ENCODE measurements at regions not wholly inside any gene's neighbourhood (a gene's known extent, or its start where the extent isn't known, plus 50 kb on each side); places are given as distances from the start of the nearest gene placed in this dataset.

GRCh38 chr20:23205211-23205610 lies 119.1 kb upstream of the CD93 start:
- DNase-seq: no peak

GRCh38 chr20:23203951-23204730 lies 118.0 kb upstream of the CD93 start:
- DNase-seq: no peak

GRCh38 chr20:23203310-23203709 lies 117.2 kb upstream of the CD93 start:
- DNase-seq: no peak

DNA sequence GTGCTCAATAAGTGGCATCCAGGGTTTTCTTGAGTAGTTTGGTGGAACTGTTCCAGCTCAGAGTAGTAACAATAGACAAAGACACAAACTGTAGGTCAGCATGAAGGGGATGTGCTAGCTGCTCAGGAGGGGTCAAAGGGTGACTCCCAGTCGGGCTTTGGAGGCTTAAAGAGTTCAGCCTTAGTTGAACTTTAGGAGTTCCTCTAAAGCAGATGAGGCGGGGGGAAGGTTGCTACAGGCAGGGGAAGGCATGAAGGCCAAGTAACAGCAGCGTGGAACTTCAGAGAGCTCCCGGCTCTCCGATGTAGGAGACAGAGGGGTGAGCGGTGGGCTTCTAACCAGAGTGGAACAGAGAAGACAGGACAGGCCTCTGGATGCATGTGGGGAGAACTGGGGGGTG lies 115.5 kb upstream of the CD93 start:
- no peak for DNase-seq

DNA sequence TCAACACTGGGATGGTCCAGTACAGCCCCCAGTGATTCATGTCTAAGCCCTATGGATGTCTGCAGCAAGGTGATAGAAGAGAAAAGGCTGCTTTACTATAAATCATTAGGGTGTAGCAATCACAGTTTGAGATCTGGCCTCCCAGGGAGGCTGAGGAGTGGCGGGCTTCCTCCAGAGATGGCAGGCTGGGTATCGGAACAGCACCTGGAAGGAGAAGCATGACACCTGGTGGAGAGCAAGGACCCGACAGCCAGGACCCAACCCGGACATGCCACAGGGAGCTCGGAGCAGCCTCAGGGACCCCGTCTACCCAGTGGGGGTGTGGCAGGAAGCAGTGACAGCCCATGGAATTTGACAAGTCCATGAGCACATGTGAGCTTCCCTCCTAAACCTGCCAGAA lies 114.8 kb upstream of the CD93 start:
- DNase-seq: no peak

- DNase-seq: no peak
These were observed 114.3 kb upstream of the CD93 start for GRCh38 chr20:23200413-23200812.

DNA sequence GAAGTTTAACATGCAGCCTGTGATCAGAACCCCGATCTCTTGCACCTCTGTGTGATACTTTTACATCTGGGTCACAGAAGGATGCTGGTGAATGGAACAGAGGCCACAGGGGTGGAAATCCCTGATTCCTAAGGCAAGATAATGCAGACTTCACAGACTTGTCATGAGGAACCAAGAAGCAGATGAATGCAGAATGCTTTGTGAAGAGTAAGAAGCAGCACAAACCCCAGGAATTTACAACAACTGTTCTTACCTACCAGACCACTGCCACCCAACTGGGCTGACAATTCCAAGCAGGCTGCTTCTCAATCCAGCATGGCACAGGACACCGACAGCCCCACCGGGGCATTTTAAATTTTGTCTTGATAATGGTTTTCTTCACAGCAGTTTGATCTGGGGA lies 113.2 kb upstream of the CD93 start:
- no peak for DNase-seq

DNA sequence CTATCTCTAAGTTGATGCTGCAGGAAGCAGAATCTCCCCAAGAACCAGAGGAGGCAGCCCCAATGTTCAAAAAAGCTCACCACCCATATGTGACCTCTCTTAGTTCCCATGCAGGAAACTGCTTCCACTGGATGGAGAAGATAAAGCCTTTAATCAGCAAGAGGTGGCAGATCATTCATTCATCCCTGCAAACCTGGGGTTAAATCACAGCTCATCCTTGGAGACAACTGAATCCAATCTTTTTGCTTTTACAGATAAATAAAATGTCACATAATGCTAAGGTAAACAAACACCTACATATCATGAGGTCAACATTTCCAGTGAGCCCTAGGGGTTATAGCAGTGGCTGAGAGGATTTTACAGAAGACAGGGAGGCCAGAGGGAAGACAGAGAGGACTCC lies 112.7 kb upstream of the CD93 start:
- no peak for DNase-seq

GRCh38 chr20:23197836-23198235 lies 111.7 kb upstream of the CD93 start:
- no peak for DNase-seq

GRCh38 chr20:23195636-23196035 lies 109.5 kb upstream of the CD93 start:
- DNase-seq: no peak

- no peak for DNase-seq
These were observed 107.8 kb upstream of the CD93 start for GRCh38 chr20:23193801-23194384.

GRCh38 chr20:23192469-23192868 lies 106.3 kb upstream of the CD93 start:
- DNase-seq: no peak

GRCh38 chr20:23190557-23190956 lies 104.4 kb upstream of the CD93 start:
- DNase-seq: no peak

- DNase-seq: no peak
These were observed 103.7 kb upstream of the CD93 start for GRCh38 chr20:23189854-23190253.

DNA sequence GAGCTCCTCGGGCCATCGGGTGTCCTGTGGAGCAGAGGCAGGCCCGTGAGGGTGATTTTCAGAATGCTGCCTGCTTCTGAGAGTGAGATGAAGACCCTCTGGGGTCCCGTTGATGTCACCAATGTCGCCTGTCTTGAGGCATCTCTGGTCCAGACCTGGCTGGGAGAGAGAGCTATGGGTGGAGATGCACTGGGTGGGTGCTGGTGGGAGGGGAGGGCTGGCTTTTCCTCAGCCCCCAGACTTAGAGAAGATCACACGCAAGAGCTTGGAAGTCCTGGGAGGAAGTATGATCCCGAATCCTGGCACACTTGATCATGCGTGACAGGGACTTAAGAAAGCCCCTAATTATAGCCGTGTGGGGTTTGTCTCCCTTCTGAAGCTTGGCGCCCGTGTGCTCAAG lies 103.2 kb upstream of the CD93 start:
- no peak for DNase-seq

DNA sequence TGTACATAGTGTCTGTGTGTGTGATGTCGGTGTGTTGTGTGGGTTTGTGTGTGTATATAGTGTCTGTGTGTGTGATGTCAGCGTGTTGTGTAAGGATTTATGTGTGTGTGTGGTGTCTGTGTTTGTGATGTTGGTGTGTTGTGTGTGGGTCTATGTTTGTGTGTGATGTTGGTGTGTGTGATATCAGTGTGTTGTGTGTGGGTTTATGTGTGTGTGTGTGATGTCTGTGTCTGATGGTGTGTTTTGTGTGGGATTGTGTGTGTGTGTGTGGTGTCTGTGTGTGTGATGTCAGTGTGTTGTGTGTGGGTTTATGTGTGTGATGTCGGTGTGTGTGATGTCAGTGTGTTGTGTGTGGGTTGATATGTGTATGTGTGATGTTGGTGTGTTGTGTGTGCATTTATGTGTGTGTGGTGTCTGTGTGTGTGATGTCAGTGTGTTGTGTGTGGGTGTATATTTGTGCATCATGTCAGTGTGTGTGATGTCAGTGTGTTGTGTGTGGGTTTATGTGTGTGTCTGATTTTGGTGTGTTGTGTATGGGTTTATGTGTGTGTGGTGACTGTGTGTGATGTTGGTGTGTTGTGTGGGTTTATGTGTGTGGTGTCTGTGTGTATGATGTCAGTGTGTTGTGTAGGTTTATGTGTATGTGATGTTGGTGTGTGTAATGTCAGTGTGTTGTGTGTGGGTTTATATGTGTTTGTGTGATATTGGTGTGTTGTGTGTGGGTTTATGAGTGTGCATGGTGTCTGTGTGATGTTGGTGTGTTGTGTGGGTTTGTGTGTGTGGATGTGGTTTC lies 102.4 kb upstream of the CD93 start:
- no peak for DNase-seq

DNA sequence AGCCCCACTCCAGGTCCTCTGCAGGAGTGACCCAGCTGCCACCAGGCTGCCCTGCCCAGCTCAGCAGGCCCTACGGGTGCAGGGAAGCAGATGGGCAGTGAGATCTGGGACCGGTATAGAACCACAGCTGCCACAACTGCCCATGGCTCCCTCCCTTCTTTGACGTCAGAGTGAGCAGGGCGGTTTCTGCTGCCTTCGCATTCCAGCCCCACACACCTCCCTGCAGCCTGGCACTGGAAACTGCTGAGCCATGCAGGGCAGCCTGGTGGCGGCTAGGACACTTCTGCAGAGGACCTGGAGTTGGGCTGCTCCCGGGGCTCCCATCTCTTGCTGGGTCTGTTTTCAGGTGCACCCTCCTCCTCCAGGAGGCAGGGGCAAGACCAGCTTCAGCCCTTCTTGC lies 101.6 kb upstream of the CD93 start:
- DNase-seq: peak; percentile 69

DNA sequence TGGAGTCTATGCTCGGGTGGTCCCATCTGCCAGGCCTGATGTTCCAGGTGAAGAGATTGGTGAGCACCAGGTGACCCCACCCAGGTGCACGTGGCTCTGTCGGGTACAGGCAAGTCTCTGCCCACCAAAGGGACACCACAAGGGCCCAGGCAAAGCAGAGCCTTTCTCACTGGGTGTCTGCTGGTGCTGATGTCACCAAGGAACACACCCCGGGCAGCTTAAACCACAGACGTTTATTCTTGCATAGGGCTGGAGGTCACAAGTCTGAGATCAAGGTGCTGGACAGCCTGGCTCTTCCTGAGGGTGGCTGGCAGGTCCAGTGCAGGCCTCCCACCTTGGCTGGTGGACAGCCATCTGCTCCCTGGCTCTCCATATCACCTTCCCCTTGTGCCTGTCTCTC lies 100.7 kb upstream of the CD93 start:
- no peak for DNase-seq

DNA sequence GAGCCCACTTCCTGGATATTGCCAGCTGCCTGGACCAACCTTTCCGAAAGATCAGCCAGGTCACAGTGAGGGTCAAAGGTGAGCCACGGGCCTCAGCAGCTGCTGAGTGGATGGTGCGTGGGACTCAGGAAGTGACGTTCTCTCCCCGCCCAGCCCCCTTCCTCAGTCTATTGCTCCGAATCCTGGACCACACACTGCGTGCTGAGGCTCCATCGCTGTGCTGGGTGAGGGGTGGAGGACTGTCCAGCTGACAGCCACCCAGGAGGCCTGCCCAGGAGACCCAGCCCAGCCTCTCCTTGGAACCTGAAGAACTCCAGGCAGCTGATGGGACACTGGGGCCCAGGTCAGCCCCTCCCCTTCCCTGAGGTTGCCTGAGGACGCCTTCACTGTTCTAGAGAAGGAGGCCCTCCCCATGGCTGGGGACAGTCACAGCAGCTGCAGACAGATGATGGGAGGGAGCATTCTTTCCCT lies 94.4 kb upstream of the CD93 start:
- DNase-seq: no peak

DNA sequence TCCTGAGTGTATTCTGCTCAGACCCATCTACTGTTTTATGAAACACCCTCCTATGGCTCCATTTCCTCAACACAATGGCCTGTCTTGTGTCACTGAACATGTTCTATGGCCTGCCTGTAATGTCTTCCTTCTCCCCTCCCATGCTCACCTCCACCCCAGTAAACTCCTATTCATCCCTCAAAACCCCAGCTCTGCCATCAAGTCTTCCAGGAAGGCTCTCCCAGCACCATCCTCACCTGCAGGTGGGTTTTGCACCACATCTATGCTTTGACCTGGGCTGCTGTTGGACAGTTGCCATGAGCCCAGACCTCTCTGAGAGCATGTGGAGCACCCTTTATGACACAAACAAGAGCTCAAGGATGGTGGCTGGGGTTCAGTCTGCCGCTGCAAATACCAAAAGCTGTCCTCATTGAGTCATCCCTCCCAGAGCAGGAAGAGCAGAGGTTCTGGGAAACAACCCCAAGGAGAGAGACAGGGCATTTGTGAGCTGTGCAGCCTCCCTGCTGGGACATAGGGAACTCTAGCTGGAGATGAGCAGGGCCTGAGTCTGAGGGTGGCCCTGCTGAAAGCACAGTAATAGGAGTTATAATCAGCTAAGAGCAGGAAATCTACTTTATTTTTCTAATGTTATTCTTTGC lies 93.8 kb upstream of the CD93 start:
- no peak for DNase-seq

GRCh38 chr20:23178806-23179205 lies 92.7 kb upstream of the CD93 start:
- DNase-seq: no peak

DNA sequence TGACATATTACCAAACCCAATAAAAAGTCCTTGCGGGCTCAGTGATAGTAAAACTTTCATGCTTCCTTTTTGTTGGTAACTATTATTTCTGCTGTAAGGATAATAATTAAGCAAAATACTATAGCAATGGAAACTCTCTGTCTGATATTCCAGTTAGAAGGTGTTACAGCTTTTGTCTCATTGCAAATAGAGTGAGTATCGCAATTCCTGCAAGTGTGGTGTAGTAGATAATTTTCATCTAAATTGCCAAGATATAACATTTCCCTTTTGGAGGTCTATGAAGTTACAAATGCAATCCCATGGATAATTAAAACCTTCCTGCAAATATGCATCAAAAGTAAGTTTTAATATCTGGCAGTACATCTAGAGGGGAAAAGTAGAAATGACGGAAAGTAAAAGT lies 88.7 kb upstream of the CD93 start:
- DNase-seq: no peak

DNA sequence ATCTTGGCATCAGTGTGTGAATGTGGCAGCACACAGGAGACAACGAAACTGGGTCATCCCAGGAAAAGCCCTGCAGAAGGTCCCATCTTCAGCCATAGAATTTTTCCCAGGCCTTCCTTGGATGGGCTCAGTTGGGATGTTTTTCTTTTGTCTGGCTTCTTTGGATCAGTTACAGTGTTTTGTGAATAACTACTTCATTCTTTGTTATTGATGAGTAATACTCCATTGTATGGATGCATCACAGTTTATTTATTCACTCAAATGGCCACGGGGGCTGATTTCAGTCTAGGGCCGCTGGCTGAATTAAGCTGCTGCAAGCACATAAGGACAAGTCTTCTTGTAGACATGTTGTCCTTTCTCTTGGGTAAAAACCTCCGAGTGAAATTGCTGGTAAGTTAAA lies 81.3 kb upstream of the CD93 start:
- no peak for DNase-seq
